OCI-LY3 (cell line): ENCODE measurements at regions not wholly inside any gene's neighbourhood (a gene's known extent, or its start where the extent isn't known, plus 50 kb on each side); places are given as distances from the start of the nearest gene placed in this dataset.

Experiments
- EZH2phosphoT487 ChIP-seq: fragments of 200-600 bp; shearing (Covaris generic); IDR thresholded peaks from 2 replicates; pipeline ENCODE4 v1.6.1; 2018; ENCODE audit warnings: antibody characterized with exemption, mixed run types, low read depth
- TF ChIP-seq, protein P1 (sequence below): fragments of 200-600, 300-600 bp; sonication (generic); IDR thresholded peaks from 2 replicates; pipeline ENCODE4 v1.5.1; 2014; ENCODE audit warnings: antibody characterized with exemption, low read length, low read depth

GRCh38 chr2:180358458-180358857 is 351.4 kb upstream of the CWC22 start:
- TF ChIP-seq, protein P1, sequence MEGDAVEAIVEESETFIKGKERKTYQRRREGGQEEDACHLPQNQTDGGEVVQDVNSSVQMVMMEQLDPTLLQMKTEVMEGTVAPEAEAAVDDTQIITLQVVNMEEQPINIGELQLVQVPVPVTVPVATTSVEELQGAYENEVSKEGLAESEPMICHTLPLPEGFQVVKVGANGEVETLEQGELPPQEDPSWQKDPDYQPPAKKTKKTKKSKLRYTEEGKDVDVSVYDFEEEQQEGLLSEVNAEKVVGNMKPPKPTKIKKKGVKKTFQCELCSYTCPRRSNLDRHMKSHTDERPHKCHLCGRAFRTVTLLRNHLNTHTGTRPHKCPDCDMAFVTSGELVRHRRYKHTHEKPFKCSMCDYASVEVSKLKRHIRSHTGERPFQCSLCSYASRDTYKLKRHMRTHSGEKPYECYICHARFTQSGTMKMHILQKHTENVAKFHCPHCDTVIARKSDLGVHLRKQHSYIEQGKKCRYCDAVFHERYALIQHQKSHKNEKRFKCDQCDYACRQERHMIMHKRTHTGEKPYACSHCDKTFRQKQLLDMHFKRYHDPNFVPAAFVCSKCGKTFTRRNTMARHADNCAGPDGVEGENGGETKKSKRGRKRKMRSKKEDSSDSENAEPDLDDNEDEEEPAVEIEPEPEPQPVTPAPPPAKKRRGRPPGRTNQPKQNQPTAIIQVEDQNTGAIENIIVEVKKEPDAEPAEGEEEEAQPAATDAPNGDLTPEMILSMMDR, result no peak
- TF ChIP-seq EZH2phosphoT487, result no peak
